ENCODE measurements at regions not wholly inside any gene's neighbourhood (a gene's known extent, or its start where the extent isn't known, plus 50 kb on each side); places are given as distances from the start of the nearest gene placed in this dataset.

DNA sequence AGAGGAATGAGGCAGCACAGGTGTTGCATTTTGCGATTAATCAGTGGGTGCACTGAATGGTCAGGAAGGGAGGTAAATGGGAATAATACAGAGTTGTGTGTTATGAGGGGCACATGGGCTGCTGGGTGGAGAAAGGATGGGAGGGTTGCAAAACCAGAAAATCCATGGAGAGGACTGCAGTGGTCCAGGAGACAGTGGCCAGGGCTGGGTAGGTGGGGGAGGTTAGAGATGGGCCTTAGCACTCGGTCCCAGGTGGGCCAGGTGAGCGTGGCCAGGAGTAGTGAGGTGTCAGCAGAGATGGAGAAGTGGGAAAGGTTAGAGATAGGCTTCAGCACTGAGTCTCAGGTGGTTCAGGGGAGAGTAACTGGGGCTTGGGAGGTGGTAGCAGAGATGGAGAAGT is 399.1 kb upstream of the LARGE1 start:
- no peak overlapping the region for H3K4me3 ChIP-seq (ENCODE audit: low read depth, low read length)
- TF ChIP-seq CTCF (IDR thresholded peaks at IDR 0.05; ENCODE audit: low read depth, low read length): no peak

- H3K4me3 ChIP-seq (ENCODE audit: low read depth, low read length): no peak overlapping the region
- no peak for TF ChIP-seq CTCF (IDR thresholded peaks at IDR 0.05; ENCODE audit: low read depth, low read length)
These were observed 404.5 kb upstream of the LARGE1 start for GRCh38 chr22:34324763-34325162.

- no peak for TF ChIP-seq CTCF (IDR thresholded peaks at IDR 0.05; ENCODE audit: low read depth, low read length)
These were observed 406.6 kb upstream of the LARGE1 start for GRCh38 chr22:34326901-34327300.

GRCh38 chr22:34330432-34330831 is 410.2 kb upstream of the LARGE1 start:
- no peak for TF ChIP-seq CTCF (IDR thresholded peaks at IDR 0.05; ENCODE audit: low read depth, low read length)
- no peak overlapping the region for H3K4me3 ChIP-seq (ENCODE audit: low read depth, low read length)

More at GRCh38 chr22:34326901-34327300, 406.6 kb upstream of the LARGE1 start:
- H3K4me3 ChIP-seq (ENCODE audit: low read depth, low read length): no peak overlapping the region

- H3K4me3 ChIP-seq (ENCODE audit: low read depth, low read length): no peak overlapping the region
- no peak for TF ChIP-seq CTCF (IDR thresholded peaks at IDR 0.05; ENCODE audit: low read depth, low read length)
These were observed 413.0 kb upstream of the LARGE1 start for GRCh38 chr22:34333285-34333684.

DNA sequence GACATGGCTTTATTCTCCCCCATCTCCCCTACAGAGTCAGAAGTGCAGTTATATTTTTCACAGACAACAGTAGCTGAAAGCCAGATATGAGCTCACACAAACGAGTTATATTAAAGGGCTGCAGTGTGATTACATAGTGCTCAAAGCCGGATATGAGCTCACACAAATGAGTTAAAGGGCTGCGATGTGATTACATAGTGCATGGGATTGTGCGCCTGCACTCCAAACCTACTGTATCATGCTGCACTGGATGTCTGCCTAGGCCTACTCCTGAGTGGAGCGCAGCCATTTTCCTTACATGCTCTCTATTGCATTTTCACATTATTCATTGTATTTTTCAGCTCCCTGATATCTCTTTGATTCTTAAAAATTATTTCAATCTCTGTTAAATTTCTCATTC is 414.6 kb upstream of the LARGE1 start:
- no peak for TF ChIP-seq CTCF (IDR thresholded peaks at IDR 0.05; ENCODE audit: low read depth, low read length)
- H3K4me3 ChIP-seq (ENCODE audit: low read depth, low read length): no peak overlapping the region

GRCh38 chr22:34344702-34345101 is 424.4 kb upstream of the LARGE1 start:
- H3K4me3 ChIP-seq (ENCODE audit: low read depth, low read length): no peak overlapping the region
- TF ChIP-seq CTCF (IDR thresholded peaks at IDR 0.05; ENCODE audit: low read depth, low read length): no peak
